VCaP (cell line): ENCODE measurements at regions not wholly inside any gene's neighbourhood (a gene's known extent, or its start where the extent isn't known, plus 50 kb on each side); places are given as distances from the start of the nearest gene placed in this dataset.
A peak's percentile ranks its signal among the peaks of the same experiment; 100 is the strongest.
"Not testable (repeated sequence)": the region's sequence is repeated elsewhere in the genome, so short reads cannot be mapped to it uniquely, and the experiment has no call there.

Experiments used
- H3K27ac ChIP-seq: fragments of 450-650 bp; 2 replicates; pipeline ENCODE4 v1.5.1; 2017
- CTCF ChIP-seq: fragments of 450-650 bp; conservative IDR thresholded peaks from 2 replicates; pipeline ENCODE4 v1.5.1; 2017; ENCODE audit warnings: mild to moderate bottlenecking, moderate library complexity

DNA sequence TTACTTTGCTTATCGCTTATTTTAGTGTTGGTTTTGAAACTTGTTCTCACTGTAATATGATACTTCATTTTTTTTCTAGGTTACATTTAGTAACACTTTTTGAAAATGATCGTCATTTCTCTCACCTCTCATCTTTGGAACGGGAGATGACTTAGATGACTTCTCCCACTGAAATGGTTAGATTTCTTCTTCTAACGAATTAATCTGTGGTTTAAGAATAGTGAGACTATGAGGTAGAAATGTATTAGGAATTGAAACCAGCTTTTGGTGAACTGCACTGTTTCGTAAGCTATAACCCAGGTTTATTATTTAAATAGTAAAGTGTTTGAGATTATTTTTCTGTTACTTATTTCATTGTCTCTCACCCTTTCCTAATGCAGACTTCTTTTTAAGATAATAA, 93.7 kb downstream of the PRR15 start:
- H3K27ac ChIP-seq: no peak overlapping the region
- TF ChIP-seq CTCF: no peak

- TF ChIP-seq CTCF: no peak
- no peak overlapping the region for H3K27ac ChIP-seq
Measured at GRCh38 chr7:29657856-29658255, 94.2 kb downstream of the PRR15 start.

DNA sequence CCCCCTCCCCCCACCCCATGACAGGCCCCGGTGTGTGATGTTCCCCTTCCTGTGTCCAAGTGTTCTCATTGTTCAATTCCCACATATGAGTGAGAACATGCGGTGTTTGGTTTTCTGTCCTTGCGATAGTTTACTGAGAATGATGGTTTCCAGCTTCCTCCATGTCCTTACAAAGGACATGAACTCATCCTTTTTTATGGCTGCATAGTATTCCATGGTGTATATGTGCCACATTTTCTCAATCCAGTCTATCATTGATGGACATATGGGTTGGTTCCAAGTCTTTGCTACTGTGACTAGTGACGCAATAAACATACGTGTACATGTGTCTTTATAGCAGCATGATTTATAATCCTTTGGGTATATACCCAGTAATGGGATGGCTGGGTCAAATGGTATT, 95.6 kb downstream of the PRR15 start:
- not testable (repeated sequence) for H3K27ac ChIP-seq

DNA sequence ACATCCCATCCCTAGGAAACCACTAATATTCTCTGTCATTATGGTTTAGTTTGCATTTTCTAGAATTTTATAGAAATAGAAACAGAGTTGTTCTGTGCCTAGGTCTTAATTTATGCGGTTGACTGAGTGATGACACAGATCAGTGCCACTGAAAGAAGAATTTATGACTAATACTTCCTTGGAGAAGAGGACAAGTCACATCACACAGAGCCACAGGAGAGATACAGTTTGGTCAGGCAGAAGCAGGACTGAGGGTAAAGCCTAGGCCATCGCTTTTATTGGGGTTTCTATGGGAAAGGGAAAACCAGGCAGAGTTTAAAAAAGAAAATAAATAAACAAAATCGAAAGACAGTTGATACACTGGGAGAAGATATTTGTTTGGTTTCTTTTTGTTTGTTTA, 99.3 kb downstream of the PRR15 start:
- not testable (repeated sequence) for H3K27ac ChIP-seq

DNA sequence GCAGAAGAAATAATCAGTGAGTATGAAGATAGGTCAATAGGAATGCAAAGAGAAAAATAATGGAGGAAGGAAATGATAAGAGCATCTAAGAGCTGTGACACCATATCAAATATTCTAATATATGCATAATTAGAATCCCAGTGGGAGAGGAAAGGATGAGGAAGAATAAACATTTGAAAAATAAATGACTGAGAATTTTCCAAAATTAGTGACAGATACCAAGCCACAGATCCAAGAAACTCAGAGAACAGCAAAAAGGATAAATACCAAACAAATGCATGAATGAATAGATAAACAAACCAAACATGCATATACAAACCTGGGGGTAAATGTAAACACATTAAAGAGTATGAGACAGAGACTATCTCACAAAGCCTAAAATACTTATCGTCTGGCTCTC, 101.4 kb downstream of the PRR15 start:
- H3K27ac ChIP-seq: not testable (repeated sequence)

GRCh38 chr7:29667096-29667669, 103.5 kb downstream of the PRR15 start:
- not testable (repeated sequence) for H3K27ac ChIP-seq

- H3K27ac ChIP-seq: not testable (repeated sequence)
Measured at GRCh38 chr7:29671286-29671685, 107.7 kb downstream of the PRR15 start.

- not testable (repeated sequence) for H3K27ac ChIP-seq
Measured at GRCh38 chr7:29673635-29674034, 110.0 kb downstream of the PRR15 start.

- not testable (repeated sequence) for H3K27ac ChIP-seq
Measured at GRCh38 chr7:29674626-29675025, 111.0 kb downstream of the PRR15 start.

DNA sequence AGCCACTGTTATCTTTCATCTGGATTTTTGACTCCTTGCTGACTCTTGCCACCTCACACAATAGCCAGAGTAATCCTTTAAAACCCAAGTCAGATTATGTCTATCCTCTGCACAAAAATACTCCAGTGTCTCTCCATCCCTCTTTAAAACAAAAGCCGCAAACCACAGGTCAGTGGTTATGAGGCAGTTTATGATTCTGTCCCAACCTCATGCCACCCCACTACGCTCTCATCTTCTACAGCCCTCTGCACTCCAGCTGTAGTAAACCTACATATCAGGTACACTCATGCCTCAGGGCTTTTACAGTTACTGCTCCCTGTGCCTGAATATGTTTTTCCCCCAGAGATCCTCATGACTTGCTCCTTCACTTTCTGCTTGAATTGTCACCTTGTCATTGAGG, 113.6 kb downstream of the PRR15 start:
- not testable (repeated sequence) for H3K27ac ChIP-seq

DNA sequence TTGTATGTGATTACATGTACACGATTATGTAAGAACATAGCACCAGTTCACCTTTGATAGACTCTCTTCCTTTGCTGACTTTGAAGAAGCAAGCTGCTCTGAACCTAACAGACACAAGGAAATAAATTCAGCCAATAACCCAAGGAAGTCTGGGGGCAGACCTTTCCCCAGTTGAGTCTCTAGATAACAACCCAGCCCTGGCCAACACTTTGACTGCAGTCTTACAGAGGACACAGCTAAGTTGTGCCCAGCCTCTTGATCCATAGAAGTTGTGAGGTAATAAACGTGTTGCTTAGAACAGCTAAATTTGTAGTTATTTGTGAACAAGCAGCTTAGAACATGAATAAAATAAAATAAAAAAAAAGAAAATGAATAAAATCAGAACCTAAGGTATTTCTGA, 116.3 kb downstream of the PRR15 start:
- not testable (repeated sequence) for H3K27ac ChIP-seq

DNA sequence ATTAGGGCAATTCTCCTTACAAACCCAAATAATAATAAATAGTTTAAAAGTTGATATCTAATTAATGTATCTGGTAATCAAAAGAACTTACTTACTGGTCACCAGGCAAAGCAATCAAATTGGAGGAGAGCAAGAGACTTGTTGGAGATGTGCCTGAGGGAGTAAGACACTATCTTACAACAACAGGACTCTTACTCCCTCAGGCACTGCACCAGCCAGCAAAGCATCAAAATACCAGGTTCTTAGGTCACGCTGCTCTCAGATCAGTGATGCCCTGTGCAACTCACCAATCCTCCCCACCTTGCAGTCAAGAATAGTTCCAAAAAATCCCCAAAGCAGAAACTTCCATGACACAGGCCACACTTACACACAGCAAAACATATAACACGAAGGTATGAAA, 117.0 kb downstream of the PRR15 start:
- H3K27ac ChIP-seq: not testable (repeated sequence)

- peak overlapping the region; percentile 71 for H3K27ac ChIP-seq
Measured at GRCh38 chr7:29684151-29684786, 120.6 kb downstream of the PRR15 start.

- TF ChIP-seq CTCF: no peak
- peak overlapping the region; percentile 71 for H3K27ac ChIP-seq
Measured at GRCh38 chr7:29684787-29685650, 121.3 kb upstream of the WIPF3 start.

DNA sequence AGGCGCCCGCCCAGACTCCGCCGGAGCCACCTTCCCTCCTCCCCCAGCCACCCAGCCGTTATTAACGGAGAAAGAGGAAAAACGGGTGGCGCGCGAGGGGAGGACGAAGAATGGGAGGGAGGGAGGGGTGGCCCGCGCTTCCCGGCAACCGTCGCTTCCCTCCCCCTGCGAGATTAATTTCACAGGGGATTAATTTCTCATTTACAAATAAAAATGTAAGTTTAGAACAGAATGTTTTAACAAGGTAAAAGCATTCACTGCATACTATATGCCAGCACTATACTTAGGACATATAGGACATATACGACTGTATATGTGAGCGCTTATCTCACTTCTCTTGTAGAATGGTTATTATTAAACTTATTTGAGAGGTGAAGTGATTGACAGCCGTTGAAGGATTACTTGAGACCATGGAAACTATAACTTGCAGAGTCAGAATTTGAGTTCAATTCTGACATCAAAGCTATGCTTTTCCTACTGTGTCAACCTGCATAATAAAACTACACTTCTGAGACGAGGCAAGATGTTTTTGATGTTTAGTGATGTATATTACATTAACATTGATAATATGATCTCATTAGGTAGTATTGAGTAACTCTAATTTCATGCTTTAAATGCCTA, 120.5 kb upstream of the WIPF3 start:
- peak overlapping the region; percentile 71 for H3K27ac ChIP-seq

GRCh38 chr7:29690510-29690909, 115.8 kb upstream of the WIPF3 start:
- H3K27ac ChIP-seq: peak overlapping the region; percentile 38

DNA sequence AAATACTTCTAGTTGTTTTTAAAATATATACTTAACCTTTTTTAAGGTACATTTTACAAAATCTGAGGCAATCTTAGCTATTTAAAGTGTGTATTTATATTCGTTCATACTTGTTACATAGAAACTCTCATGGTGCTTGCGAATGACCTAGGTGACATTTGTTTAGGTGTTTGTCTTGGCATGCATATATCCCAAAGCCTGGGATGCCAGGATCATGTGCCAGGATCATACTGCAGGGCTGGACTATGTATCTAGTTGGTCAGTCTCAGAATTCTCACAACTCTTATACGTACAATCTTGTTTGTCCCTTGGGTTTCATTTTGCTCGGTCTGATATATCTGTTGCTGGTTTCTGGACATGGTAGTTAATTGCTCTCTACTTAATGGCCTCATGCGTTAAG, 109.9 kb upstream of the WIPF3 start:
- 0 out of 2 replicates have a peak overlapping the region, but pooled peaks have one; percentile 10 for H3K27ac ChIP-seq

DNA sequence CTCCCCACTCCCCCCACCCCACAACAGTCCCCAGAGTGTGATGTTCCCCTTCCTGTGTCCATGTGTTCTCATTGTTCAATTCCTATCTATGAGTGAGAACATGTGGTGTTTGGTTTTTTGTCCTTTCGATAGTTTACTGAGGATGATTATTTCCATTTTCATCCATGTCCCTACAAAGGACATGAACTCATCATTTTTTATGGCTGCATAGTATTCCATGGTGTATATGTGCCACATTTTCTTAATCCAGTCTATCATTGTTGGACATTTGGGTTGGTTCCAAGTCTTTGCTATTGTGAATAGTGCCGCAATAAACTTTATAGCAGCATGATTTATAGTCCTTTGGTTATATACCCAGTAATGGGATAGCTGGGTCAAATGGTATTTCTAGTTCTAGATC, 106.6 kb upstream of the WIPF3 start:
- not testable (repeated sequence) for H3K27ac ChIP-seq
